ENCODE measurements at regions not wholly inside any gene's neighbourhood (a gene's known extent, or its start where the extent isn't known, plus 50 kb on each side); places are given as distances from the start of the nearest gene placed in this dataset.

GRCh38 chr1:99554727-99555126 is 91.2 kb upstream of the PALMD start:
- DNase-seq (ENCODE audit: extremely low read depth, low read depth) = no peak
- no peak overlapping the region for H3K4me3 ChIP-seq (replicated peaks; ENCODE audit: low read depth, low read length)
- TF ChIP-seq, protein P1, sequence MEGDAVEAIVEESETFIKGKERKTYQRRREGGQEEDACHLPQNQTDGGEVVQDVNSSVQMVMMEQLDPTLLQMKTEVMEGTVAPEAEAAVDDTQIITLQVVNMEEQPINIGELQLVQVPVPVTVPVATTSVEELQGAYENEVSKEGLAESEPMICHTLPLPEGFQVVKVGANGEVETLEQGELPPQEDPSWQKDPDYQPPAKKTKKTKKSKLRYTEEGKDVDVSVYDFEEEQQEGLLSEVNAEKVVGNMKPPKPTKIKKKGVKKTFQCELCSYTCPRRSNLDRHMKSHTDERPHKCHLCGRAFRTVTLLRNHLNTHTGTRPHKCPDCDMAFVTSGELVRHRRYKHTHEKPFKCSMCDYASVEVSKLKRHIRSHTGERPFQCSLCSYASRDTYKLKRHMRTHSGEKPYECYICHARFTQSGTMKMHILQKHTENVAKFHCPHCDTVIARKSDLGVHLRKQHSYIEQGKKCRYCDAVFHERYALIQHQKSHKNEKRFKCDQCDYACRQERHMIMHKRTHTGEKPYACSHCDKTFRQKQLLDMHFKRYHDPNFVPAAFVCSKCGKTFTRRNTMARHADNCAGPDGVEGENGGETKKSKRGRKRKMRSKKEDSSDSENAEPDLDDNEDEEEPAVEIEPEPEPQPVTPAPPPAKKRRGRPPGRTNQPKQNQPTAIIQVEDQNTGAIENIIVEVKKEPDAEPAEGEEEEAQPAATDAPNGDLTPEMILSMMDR (IDR thresholded peaks at IDR 0.05; ENCODE audit: low read depth, low read length, missing control alignments) = no peak

GRCh38 chr1:99557546-99558202 is 88.2 kb upstream of the PALMD start:
- H3K4me3 ChIP-seq (replicated peaks; ENCODE audit: low read depth, low read length) = no peak overlapping the region
- DNase-seq (ENCODE audit: extremely low read depth, low read depth) = peak; percentile 40
- TF ChIP-seq, protein P1 (IDR thresholded peaks at IDR 0.05; ENCODE audit: low read depth, low read length, missing control alignments) = no peak

DNA sequence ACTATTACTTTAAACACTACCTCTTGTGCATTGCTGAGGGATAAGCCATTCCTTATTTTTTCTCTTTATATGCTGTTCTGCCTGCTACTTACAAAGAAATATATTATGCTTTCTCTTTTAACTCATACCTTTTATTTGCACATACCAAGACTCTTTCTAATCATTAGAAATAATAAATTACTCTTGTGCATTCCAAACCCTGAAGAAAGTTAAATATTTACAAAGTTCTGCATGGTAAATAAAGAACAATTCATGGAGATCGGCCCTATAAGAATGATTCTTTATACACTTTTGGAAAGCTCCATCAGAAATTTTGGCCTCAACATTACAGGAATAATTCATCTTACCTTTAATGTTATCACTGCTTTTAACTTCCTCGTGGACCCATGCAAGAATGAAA is 86.7 kb upstream of the PALMD start:
- H3K4me3 ChIP-seq (replicated peaks; ENCODE audit: low read depth, low read length) = no peak overlapping the region
- DNase-seq (ENCODE audit: extremely low read depth, low read depth) = no peak
- TF ChIP-seq, protein P1 (IDR thresholded peaks at IDR 0.05; ENCODE audit: low read depth, low read length, missing control alignments) = no peak

GRCh38 chr1:99560207-99561040 is 85.5 kb upstream of the PALMD start:
- no peak overlapping the region for H3K4me3 ChIP-seq (replicated peaks; ENCODE audit: low read depth, low read length)
- TF ChIP-seq, protein P1 (IDR thresholded peaks at IDR 0.05; ENCODE audit: low read depth, low read length, missing control alignments) = no peak
- DNase-seq (ENCODE audit: extremely low read depth, low read depth) = no peak

GRCh38 chr1:99561952-99562351 is 84.0 kb upstream of the PALMD start:
- TF ChIP-seq, protein P1 (IDR thresholded peaks at IDR 0.05; ENCODE audit: low read depth, low read length, missing control alignments) = no peak
- no peak for DNase-seq (ENCODE audit: extremely low read depth, low read depth)
- no peak overlapping the region for H3K4me3 ChIP-seq (replicated peaks; ENCODE audit: low read depth, low read length)

DNA sequence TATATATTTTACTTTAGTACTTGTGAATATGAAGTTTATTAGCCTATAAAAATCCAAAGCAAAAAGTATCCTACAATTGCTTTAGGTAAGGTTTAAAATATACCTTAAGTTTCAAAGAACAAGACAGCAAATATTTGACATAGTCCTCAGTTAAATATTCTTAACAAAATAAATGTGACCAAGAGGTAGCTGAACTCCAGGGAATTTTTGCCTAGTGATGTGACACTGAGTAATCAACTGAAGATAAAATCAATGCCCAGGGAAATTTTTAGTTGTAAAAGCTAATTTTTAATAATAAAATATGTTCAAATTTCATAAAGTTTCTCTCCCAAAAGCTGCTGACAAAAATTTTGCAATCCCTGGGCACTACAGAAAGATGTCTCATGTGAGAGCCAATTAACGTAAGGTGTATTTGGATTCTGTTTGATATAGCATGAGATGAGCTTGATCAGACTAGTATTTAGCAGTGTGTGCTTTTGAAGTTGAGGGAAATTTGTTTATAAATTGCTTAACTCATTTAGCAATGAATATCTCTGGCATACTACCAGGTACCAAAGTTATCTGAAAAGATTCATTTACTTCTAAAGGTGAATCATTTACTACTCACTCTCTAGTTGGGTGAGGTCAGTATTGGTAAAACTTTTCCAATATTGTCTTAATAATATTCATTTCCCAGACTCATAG is 80.2 kb upstream of the PALMD start:
- TF ChIP-seq, protein P1 (IDR thresholded peaks at IDR 0.05; ENCODE audit: low read depth, low read length, missing control alignments) = no peak
- DNase-seq (ENCODE audit: extremely low read depth, low read depth) = no peak
- H3K4me3 ChIP-seq (replicated peaks; ENCODE audit: low read depth, low read length) = no peak overlapping the region
